GM12878 (cell line): ENCODE measurements at regions not wholly inside any gene's neighbourhood (a gene's known extent, or its start where the extent isn't known, plus 50 kb on each side); places are given as distances from the start of the nearest gene placed in this dataset.

Source experiments
- ATAC-seq: fragments of 200-7000 bp; cut with Tn5 transposase; 3 replicates; pipeline ENCODE4 v1.9.1; 2020; ENCODE audit warnings: mild to moderate bottlenecking, moderate library complexity
- BruUV-seq: library from RNA; stranded (reverse); fragments of 400-500 nt; replicated peaks from 2 replicates; lab custom pipeline; 2021; lab: Mats Ljungman, UMichigan
- CTCF ChIA-PET: fragments of 300-600 bp; sonication (Branson Sonifier 250); formaldehyde crosslinking; extraction: SDS; loops from one replicate; lab custom pipeline; 2021; ENCODE audit warnings: inconsistent platforms; lab: Yijun Ruan, JAX
- POLR2A ChIA-PET: fragments of 350-600 bp; formaldehyde crosslinking; extraction: SDS; loops from one replicate; lab custom pipeline; 2021; ENCODE audit warnings: inconsistent platforms; lab: Charles Lee
- RAD21 ChIA-PET: fragments of 300-600 bp; sonication (Branson Sonifier 250); formaldehyde crosslinking; loops from one replicate; lab custom pipeline; 2023; ENCODE audit warnings: antibody characterized with exemption; ENCODE audit not compliant: unreplicated experiment; lab: Charles Lee
- SMC1A ChIA-PET: fragments of 300-600 bp; sonication (Branson Sonifier 250); formaldehyde crosslinking; loops from one replicate; lab custom pipeline; 2023; ENCODE audit not compliant: unreplicated experiment, uncharacterized antibody; lab: Charles Lee
- DNase-seq: peaks from one replicate; pipeline ENCODE4 v3.0.0-alpha.2; 2011; ENCODE audit warnings: low read depth, low spot score
- FAIRE-seq: peaks from 3 replicates; lab custom pipeline; 2011; peaks lifted over from hg19 to GRCh38; lab: Jason Lieb, UNC
- H2AFZ ChIP-seq: 2 replicates; pipeline ENCODE4 v1.6.0; 2011; ENCODE audit warnings: low read depth, low read length, control low read depth; ENCODE audit not compliant: control insufficient read depth
- H3K27ac ChIP-seq: 2 replicates; pipeline ENCODE4 v1.5.1; 2011; ENCODE audit warnings: control low read depth; ENCODE audit not compliant: control insufficient read depth, insufficient read depth
- H3K27me3 ChIP-seq, 2 experiments: replicated peaks in 1 of 2; 2 replicates each; pipeline versions ENCODE4 v1.6.0 to v1.6.1; 2011; ENCODE audit warnings: low read length in 1 of 2; ENCODE audit not compliant: control insufficient read depth in 2 of 2, insufficient read depth in 2 of 2
- H3K36me3 ChIP-seq, 2 experiments: 2 replicates each; pipeline ENCODE4 v1.5.1; 2011; ENCODE audit warnings: low read length in 1 of 2; ENCODE audit not compliant: control insufficient read depth in 2 of 2, insufficient read depth in 2 of 2
- H3K4me1 ChIP-seq: 2 replicates; pipeline ENCODE4 v1.6.1; 2011; ENCODE audit warnings: mild to moderate bottlenecking, low read length, moderate library complexity, mixed read lengths; ENCODE audit not compliant: control insufficient read depth, insufficient read depth
- H3K4me2 ChIP-seq: 2 replicates; pipeline ENCODE4 v1.6.0; 2011; ENCODE audit warnings: control low read depth; ENCODE audit not compliant: control insufficient read depth, insufficient read depth
- H3K4me3 ChIP-seq: fragments of 200-600 bp; sonication (generic); 2 replicates; pipeline ENCODE4 v1.5.1; 2016
- H3K79me2 ChIP-seq: 2 replicates; pipeline ENCODE4 v1.6.0; 2011; ENCODE audit warnings: low read length; ENCODE audit not compliant: control insufficient read depth, insufficient read depth
- H3K9ac ChIP-seq: 2 replicates; pipeline ENCODE4 v1.8.0; 2011; ENCODE audit warnings: low read length, control low read depth, mixed read lengths; ENCODE audit not compliant: control insufficient read depth, insufficient read depth
- H3K9me3 ChIP-seq: replicated peaks from 3 replicates; pipeline ENCODE4 v1.5.1; 2011; ENCODE audit warnings: mild to moderate bottlenecking, low read length; ENCODE audit not compliant: control insufficient read depth, insufficient read depth
- H4K20me1 ChIP-seq: 2 replicates; pipeline ENCODE4 v1.6.0; 2011; ENCODE audit not compliant: control insufficient read depth, insufficient read depth
- CHD1 ChIP-seq: IDR thresholded peaks from 2 replicates; pipeline ENCODE4 v1.6.1; 2012; ENCODE audit warnings: low read depth, low read length, improper control_type of control experiment
- GABPA ChIP-seq: IDR thresholded peaks from 2 replicates; pipeline ENCODE4 v1.6.1; 2014; ENCODE audit warnings: antibody characterized with exemption, low read depth, mild to moderate bottlenecking, inconsistent platforms
- HCFC1 ChIP-seq: fragments of 150-350 bp; IDR thresholded peaks from 2 replicates; pipeline ENCODE4 v1.6.1; 2014; ENCODE audit warnings: low read length
- HDAC2 ChIP-seq: fragments of 200-600 bp; sonication (generic); IDR thresholded peaks from 2 replicates; pipeline ENCODE4 v1.6.1; 2017
- KLF5 ChIP-seq: fragments of 450-650 bp; IDR thresholded peaks from 2 replicates; pipeline ENCODE4 v1.6.1; 2014; ENCODE audit warnings: mild to moderate bottlenecking; ENCODE audit not compliant: partially characterized antibody
- NFIC ChIP-seq: IDR thresholded peaks from 2 replicates; pipeline ENCODE4 v1.6.1; 2012; ENCODE audit warnings: low read depth, mild to moderate bottlenecking, inconsistent platforms, low read length, moderate library complexity
- NFXL1 ChIP-seq: fragments of 450-650 bp; IDR thresholded peaks from 2 replicates; pipeline ENCODE4 v1.6.1; 2017; ENCODE audit warnings: antibody characterized with exemption, mild to moderate bottlenecking, borderline replicate concordance
- NR2C1 ChIP-seq: fragments of 450-650 bp; IDR thresholded peaks from 2 replicates; pipeline ENCODE4 v1.6.1; 2017; ENCODE audit warnings: antibody characterized with exemption, mild to moderate bottlenecking, moderate library complexity
- WGBS: methylation state at CpG from one replicate; pipeline ENCODE4 v1.1.6; 2016; ENCODE audit warnings: low lambda C conversion rate; ENCODE audit not compliant: insufficient replicate concordance, insufficient coverage; ENCODE audit errors: missing lambda C conversion rate; 5-methylcytosine and 5-hydroxymethylcytosine counted together
- in situ Hi-C: fragments of 300-500 bp; cut with MboI; formaldehyde crosslinking; loops from 9 replicates; pipeline ENCODE4 v1.14.3; 2018; ENCODE audit warnings: mixed read lengths
- intact Hi-C: fragments of 100-400 bp; cut with micrococcal nuclease; formaldehyde crosslinking; loops from one replicate; pipeline ENCODE4 v1.14.2; 2022; ENCODE audit not compliant: unreplicated experiment
- TF ChIP-seq, protein P1 (sequence below): fragments of 450-650 bp; IDR thresholded peaks from 2 replicates; pipeline ENCODE4 v1.6.1; 2017; ENCODE audit warnings: mild to moderate bottlenecking, moderate library complexity
- TF ChIP-seq, protein P2 (sequence below): IDR thresholded peaks from 2 replicates; pipeline ENCODE4 v1.6.1; 2012; ENCODE audit warnings: low read length, inconsistent platforms
- TF ChIP-seq, protein P3 (sequence below): fragments of 450-650 bp; IDR thresholded peaks from 2 replicates; pipeline ENCODE4 v1.6.1; 2017; ENCODE audit warnings: antibody characterized with exemption, mild to moderate bottlenecking, moderate library complexity
- TF ChIP-seq, protein P4 (sequence below): fragments of 450-650 bp; IDR thresholded peaks from 2 replicates; pipeline ENCODE4 v1.6.1; 2017; ENCODE audit warnings: mild to moderate bottlenecking

DNA sequence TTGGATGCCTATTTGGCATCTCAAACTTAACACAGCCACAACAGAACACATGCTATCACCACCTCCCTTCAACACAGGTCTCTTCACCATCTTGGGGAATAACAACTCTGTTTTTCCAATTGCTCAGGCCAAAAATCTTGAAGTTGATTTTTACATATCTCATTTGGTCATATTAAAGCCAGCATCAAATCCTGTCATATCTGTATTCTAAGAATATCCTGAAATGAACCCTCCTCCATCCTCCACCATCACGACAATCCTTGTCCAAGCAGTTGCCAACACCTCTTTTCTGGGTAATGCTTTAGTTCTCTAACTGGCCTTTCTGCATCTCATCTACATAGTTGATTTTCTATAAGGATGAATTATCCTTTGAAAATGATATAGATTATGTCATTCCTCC lies 168.7 kb downstream of the GPR37 start (continued):
- no peak for TF ChIP-seq GABPA
- no peak for TF ChIP-seq NFIC

DNA sequence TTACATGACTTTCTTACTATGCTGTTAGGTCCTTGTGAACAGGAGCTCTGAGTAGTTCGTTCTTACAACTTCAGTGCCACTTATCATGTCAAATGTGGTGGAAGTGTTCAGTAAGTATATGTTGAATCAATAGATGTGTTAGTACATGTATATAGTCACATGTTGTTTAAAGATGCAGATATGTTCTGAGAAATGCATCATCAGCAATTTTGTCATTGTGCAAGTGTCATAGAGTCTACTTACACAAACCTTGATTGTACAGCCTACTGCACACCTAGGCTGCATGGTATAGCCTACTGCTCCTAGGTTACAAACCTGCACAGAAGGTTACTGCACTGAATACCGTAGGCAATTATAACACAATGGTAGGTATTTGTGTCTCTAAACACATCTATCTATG lies 174.8 kb downstream of the GPR37 start:
- H3K9ac ChIP-seq: no peak overlapping the region
- H2AFZ ChIP-seq: no peak overlapping the region
- H3K36me3 ChIP-seq: no peaks in the 10 kb centered on the region
- RAD21 ChIA-PET: no interaction called here
- DNase-seq: no peak
- WGBS: 0% methylated on average over 2 of the region's 2 CpGs
- no peaks in the 10 kb centered on the region for H3K4me1 ChIP-seq
- CTCF ChIA-PET: interaction anchor here (1.3 kb wide), 1 partner anchor 9 kb away, joined by 3 read pairs; no protein-coding TSS in a partner anchor
- no peaks in the 10 kb centered on the region for H4K20me1 ChIP-seq
- no peak for FAIRE-seq
- POLR2A ChIA-PET: no interaction called here
- in situ Hi-C loops (no loop called here), intact Hi-C loops (no loop called here)
- no peak for ATAC-seq
- H3K4me3 ChIP-seq: no peak overlapping the region
- no TSS peak for BruUV-seq
- H3K27ac ChIP-seq: no peak overlapping the region
- SMC1A ChIA-PET: no interaction called here
- H3K27me3 ChIP-seq: no peaks in the 10 kb centered on the region
- H3K79me2 ChIP-seq: no peaks in the 10 kb centered on the region
- H3K9me3 ChIP-seq: no peaks in the 10 kb centered on the region
- no peak overlapping the region for H3K4me2 ChIP-seq
- TF ChIP-seq NFXL1 (no peak), NR2C1 (no peak), KLF5 (no peak), CHD1 (no peak), HCFC1 (no peak), HDAC2 (no peak)
- TF ChIP-seq, protein P1, sequence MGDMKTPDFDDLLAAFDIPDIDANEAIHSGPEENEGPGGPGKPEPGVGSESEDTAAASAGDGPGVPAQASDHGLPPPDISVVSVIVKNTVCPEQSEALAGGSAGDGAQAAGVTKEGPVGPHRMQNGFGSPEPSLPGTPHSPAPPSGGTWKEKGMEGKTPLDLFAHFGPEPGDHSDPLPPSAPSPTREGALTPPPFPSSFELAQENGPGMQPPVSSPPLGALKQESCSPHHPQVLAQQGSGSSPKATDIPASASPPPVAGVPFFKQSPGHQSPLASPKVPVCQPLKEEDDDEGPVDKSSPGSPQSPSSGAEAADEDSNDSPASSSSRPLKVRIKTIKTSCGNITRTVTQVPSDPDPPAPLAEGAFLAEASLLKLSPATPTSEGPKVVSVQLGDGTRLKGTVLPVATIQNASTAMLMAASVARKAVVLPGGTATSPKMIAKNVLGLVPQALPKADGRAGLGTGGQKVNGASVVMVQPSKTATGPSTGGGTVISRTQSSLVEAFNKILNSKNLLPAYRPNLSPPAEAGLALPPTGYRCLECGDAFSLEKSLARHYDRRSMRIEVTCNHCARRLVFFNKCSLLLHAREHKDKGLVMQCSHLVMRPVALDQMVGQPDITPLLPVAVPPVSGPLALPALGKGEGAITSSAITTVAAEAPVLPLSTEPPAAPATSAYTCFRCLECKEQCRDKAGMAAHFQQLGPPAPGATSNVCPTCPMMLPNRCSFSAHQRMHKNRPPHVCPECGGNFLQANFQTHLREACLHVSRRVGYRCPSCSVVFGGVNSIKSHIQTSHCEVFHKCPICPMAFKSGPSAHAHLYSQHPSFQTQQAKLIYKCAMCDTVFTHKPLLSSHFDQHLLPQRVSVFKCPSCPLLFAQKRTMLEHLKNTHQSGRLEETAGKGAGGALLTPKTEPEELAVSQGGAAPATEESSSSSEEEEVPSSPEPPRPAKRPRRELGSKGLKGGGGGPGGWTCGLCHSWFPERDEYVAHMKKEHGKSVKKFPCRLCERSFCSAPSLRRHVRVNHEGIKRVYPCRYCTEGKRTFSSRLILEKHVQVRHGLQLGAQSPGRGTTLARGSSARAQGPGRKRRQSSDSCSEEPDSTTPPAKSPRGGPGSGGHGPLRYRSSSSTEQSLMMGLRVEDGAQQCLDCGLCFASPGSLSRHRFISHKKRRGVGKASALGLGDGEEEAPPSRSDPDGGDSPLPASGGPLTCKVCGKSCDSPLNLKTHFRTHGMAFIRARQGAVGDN: no peak
- TF ChIP-seq, protein P2, sequence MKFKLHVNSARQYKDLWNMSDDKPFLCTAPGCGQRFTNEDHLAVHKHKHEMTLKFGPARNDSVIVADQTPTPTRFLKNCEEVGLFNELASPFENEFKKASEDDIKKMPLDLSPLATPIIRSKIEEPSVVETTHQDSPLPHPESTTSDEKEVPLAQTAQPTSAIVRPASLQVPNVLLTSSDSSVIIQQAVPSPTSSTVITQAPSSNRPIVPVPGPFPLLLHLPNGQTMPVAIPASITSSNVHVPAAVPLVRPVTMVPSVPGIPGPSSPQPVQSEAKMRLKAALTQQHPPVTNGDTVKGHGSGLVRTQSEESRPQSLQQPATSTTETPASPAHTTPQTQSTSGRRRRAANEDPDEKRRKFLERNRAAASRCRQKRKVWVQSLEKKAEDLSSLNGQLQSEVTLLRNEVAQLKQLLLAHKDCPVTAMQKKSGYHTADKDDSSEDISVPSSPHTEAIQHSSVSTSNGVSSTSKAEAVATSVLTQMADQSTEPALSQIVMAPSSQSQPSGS: no peak
- TF ChIP-seq, protein P3, sequence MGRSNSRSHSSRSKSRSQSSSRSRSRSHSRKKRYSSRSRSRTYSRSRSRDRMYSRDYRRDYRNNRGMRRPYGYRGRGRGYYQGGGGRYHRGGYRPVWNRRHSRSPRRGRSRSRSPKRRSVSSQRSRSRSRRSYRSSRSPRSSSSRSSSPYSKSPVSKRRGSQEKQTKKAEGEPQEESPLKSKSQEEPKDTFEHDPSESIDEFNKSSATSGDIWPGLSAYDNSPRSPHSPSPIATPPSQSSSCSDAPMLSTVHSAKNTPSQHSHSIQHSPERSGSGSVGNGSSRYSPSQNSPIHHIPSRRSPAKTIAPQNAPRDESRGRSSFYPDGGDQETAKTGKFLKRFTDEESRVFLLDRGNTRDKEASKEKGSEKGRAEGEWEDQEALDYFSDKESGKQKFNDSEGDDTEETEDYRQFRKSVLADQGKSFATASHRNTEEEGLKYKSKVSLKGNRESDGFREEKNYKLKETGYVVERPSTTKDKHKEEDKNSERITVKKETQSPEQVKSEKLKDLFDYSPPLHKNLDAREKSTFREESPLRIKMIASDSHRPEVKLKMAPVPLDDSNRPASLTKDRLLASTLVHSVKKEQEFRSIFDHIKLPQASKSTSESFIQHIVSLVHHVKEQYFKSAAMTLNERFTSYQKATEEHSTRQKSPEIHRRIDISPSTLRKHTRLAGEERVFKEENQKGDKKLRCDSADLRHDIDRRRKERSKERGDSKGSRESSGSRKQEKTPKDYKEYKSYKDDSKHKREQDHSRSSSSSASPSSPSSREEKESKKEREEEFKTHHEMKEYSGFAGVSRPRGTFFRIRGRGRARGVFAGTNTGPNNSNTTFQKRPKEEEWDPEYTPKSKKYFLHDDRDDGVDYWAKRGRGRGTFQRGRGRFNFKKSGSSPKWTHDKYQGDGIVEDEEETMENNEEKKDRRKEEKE: no peak
- TF ChIP-seq, protein P4, sequence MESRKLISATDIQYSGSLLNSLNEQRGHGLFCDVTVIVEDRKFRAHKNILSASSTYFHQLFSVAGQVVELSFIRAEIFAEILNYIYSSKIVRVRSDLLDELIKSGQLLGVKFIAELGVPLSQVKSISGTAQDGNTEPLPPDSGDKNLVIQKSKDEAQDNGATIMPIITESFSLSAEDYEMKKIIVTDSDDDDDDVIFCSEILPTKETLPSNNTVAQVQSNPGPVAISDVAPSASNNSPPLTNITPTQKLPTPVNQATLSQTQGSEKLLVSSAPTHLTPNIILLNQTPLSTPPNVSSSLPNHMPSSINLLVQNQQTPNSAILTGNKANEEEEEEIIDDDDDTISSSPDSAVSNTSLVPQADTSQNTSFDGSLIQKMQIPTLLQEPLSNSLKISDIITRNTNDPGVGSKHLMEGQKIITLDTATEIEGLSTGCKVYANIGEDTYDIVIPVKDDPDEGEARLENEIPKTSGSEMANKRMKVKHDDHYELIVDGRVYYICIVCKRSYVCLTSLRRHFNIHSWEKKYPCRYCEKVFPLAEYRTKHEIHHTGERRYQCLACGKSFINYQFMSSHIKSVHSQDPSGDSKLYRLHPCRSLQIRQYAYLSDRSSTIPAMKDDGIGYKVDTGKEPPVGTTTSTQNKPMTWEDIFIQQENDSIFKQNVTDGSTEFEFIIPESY: no peak
